Bronchial epithelial cell (primary cell): ENCODE measurements at regions not wholly inside any gene's neighbourhood (a gene's known extent, or its start where the extent isn't known, plus 50 kb on each side); places are given as distances from the start of the nearest gene placed in this dataset.

Experiments used
- DNase-seq: peaks from one replicate; pipeline ENCODE4 v3.0.0-alpha.2; 2010; ENCODE audit warnings: low read depth
- FAIRE-seq: peaks from 2 replicates; lab custom pipeline; 2011; peaks lifted over from hg19 to GRCh38; lab: Jason Lieb, UNC
- H3K27me3 ChIP-seq: 2 replicates; pipeline ENCODE4 v1.5.1; 2011; ENCODE audit warnings: low read length; ENCODE audit not compliant: control insufficient read depth, insufficient read depth
- H3K36me3 ChIP-seq: 2 replicates; pipeline ENCODE4 v1.5.1; 2011; ENCODE audit warnings: low read length; ENCODE audit not compliant: control insufficient read depth, insufficient read depth
- H3K4me3 ChIP-seq: 2 replicates; pipeline ENCODE4 v1.5.1; 2011; ENCODE audit warnings: mild to moderate bottlenecking, low read depth, low read length, control low read depth
- CTCF ChIP-seq: IDR thresholded peaks from 2 replicates; pipeline ENCODE4 v1.5.1; 2011; ENCODE audit warnings: mild to moderate bottlenecking, moderate library complexity, low read length, control low read depth, inconsistent platforms; ENCODE audit not compliant: insufficient read depth, severe bottlenecking

- Histone ChIP-seq H3K4me3 (no peak overlapping the region), H3K27me3 (no peaks in the 10 kb centered on the region), H3K36me3 (no peaks in the 10 kb centered on the region)
- TF ChIP-seq CTCF: no peak
- FAIRE-seq: no peak
- peak; percentile 87 for DNase-seq
Measured at GRCh38 chr5:125215593-125215992, 469.2 kb upstream of the ZNF608 start.

GRCh38 chr5:125219710-125220109 lies 473.3 kb upstream of the ZNF608 start:
- Histone ChIP-seq H3K4me3 (no peak overlapping the region), H3K36me3 (no peaks in the 10 kb centered on the region), H3K27me3 (no peaks in the 10 kb centered on the region)
- no peak for TF ChIP-seq CTCF
- no peak for DNase-seq
- no peak for FAIRE-seq

GRCh38 chr5:125220284-125220683 lies 473.8 kb upstream of the ZNF608 start:
- no peaks in the 10 kb centered on the region for H3K36me3 ChIP-seq
- H3K4me3 ChIP-seq: no peak overlapping the region
- no peak for FAIRE-seq
- H3K27me3 ChIP-seq: no peaks in the 10 kb centered on the region
- TF ChIP-seq CTCF: no peak
- DNase-seq: no peak

GRCh38 chr5:125222597-125223240 lies 476.3 kb upstream of the ZNF608 start:
- no peak overlapping the region for H3K4me3 ChIP-seq
- no peaks in the 10 kb centered on the region for H3K27me3 ChIP-seq
- DNase-seq (no peak), FAIRE-seq (peak; percentile 23)
- no peaks in the 10 kb centered on the region for H3K36me3 ChIP-seq
- TF ChIP-seq CTCF: no peak

- no peaks in the 10 kb centered on the region for H3K27me3 ChIP-seq
- TF ChIP-seq CTCF: no peak
- no peak for FAIRE-seq
- no peaks in the 10 kb centered on the region for H3K36me3 ChIP-seq
- no peak overlapping the region for H3K4me3 ChIP-seq
- no peak for DNase-seq
Measured at GRCh38 chr5:125225424-125225823, 479.0 kb upstream of the ZNF608 start.

GRCh38 chr5:125226825-125227224 lies 480.4 kb upstream of the ZNF608 start:
- no peak for TF ChIP-seq CTCF
- no peaks in the 10 kb centered on the region for H3K27me3 ChIP-seq
- no peak overlapping the region for H3K4me3 ChIP-seq
- FAIRE-seq (no peak), DNase-seq (no peak)
- H3K36me3 ChIP-seq: no peaks in the 10 kb centered on the region
